ENCODE measurements at regions not wholly inside any gene's neighbourhood (a gene's known extent, or its start where the extent isn't known, plus 50 kb on each side); places are given as distances from the start of the nearest gene placed in this dataset.

GRCh38 chr1:83101406-83101805 is 897.5 kb downstream of the TTLL7 start:
- no peak for DNase-seq
- no peak for ATAC-seq
- intact Hi-C loops (cut with DNase I): no loop called here

- DNase-seq (no peak), ATAC-seq (no peak)
- intact Hi-C loops (cut with DNase I): no loop called here
Observed at GRCh38 chr1:83100133-83100532, 898.8 kb downstream of the TTLL7 start.

- DNase-seq: no peak
- intact Hi-C loops (cut with DNase I): no loop called here
- ATAC-seq: no peak
Observed at GRCh38 chr1:83098791-83099190, 900.1 kb downstream of the TTLL7 start.

DNA sequence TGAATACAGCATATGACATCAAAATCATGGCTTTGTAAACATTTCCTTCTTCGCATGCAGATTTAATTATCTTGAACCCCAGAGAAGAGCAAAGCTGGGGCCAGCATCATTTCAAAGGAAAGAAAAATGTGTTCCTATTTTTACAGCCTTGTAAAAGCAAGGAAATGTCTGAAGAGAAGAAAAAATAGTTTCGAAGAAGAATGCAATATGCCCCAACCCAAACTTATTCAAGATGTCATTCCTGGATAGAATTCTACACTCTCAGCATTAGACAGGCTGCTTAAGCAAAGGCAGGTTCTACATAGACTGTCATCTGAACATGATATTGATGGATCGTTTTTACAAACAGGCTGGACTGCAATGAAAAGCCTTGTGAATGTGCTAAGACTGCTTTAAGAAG is 900.8 kb downstream of the TTLL7 start:
- intact Hi-C loops (cut with DNase I): no loop called here
- ATAC-seq: no peak
- DNase-seq: no peak

- intact Hi-C loops (cut with DNase I): no loop called here
- DNase-seq (no peak), ATAC-seq (no peak)
Observed at GRCh38 chr1:83097715-83098114, 901.2 kb downstream of the TTLL7 start.

DNA sequence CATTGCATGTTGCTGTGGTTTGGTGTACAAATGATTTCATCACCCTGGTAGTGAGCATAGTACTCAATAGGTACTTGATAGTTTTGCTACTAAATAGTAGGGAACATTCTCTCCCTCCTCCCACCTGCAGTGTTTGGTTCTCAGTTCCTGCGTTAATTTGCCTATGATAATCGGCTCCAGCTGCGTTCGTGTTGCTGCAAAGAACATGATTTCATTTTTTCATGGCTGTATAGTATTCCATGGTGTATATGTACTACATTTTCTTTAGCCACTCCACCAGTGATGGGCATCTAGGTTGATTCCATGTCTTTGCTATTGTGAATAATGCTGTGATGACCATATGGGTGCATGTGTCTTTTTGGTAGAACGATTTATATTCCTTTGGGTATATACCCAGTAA is 903.4 kb downstream of the TTLL7 start:
- DNase-seq (no peak), ATAC-seq (no peak)
- intact Hi-C loops (cut with DNase I): no loop called here

GRCh38 chr1:83090195-83090594 is 908.7 kb downstream of the TTLL7 start:
- intact Hi-C loops (cut with DNase I): no loop called here
- ATAC-seq (no peak), DNase-seq (no peak)

- no peak for DNase-seq
- ATAC-seq: no peak
- intact Hi-C loops (cut with DNase I): no loop called here
Observed at GRCh38 chr1:83087851-83088250, 911.1 kb downstream of the TTLL7 start.

GRCh38 chr1:83086986-83087512 is 911.9 kb downstream of the TTLL7 start:
- intact Hi-C loops (cut with DNase I): no loop called here
- DNase-seq (no peak), ATAC-seq (no peak)

GRCh38 chr1:83086346-83086745 is 912.6 kb downstream of the TTLL7 start:
- intact Hi-C loops (cut with DNase I): no loop called here
- no peak for ATAC-seq
- DNase-seq: no peak

DNA sequence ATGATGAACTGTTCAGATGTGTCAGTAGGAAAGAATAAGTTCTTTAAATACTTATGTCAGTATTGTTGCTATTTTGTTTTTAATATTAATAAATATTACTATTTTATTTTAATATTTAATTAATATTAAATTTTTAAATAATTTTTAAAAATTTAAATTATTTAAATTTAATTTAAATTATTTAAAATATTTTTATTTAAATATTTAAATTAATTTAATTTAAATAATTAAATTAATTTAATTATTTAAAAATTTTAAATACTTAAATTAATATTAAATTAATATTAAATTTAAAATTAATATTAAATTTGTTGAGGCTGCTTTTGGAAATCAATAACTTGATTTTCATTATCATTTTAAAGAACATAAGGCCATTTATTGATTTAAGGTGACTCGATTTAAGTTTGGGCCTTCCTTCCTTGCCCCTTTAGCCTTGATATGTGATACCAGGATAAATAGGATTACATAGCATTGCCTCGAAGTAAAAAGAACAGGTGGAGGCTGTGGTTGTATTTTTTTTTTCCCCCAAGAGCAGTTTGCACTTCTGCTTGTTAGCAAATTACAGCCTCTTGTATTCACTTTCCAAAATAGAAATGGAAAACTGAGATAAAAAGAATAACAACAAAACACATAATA is 915.2 kb downstream of the TTLL7 start:
- ATAC-seq (no peak), DNase-seq (no peak)
- intact Hi-C loops (cut with DNase I): no loop called here

DNA sequence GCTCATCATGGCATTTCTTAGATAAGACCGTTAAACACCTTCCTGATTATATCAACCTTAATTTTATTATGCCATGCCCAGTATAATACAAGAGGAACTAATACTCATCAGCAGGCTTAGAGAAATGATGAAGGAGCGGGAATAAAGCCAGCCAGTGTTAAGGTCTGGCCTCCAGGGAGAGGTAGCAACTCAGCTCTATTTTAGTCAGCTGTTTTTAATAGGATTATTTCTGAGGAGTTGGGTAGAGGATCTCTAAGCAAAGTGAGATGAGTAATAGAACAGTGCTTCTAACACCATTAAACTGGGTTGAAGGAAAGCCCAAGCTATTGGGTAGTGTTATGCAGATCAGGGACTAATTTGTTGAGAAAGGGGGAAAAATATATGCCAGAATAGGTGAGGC is 921.5 kb downstream of the TTLL7 start:
- no peak for DNase-seq
- no peak for ATAC-seq
- intact Hi-C loops (cut with DNase I): no loop called here

- DNase-seq (no peak), ATAC-seq (no peak)
- intact Hi-C loops (cut with DNase I): no loop called here
Observed at GRCh38 chr1:83075107-83075506, 923.8 kb downstream of the TTLL7 start.

- ATAC-seq (no peak), DNase-seq (no peak)
- intact Hi-C loops (cut with DNase I): no loop called here
Observed at GRCh38 chr1:83067954-83068353, 931.0 kb downstream of the TTLL7 start.

GRCh38 chr1:83065952-83066727 is 932.8 kb downstream of the TTLL7 start:
- DNase-seq (no peak), ATAC-seq (no peak)
- intact Hi-C loops (cut with DNase I): no loop called here

DNA sequence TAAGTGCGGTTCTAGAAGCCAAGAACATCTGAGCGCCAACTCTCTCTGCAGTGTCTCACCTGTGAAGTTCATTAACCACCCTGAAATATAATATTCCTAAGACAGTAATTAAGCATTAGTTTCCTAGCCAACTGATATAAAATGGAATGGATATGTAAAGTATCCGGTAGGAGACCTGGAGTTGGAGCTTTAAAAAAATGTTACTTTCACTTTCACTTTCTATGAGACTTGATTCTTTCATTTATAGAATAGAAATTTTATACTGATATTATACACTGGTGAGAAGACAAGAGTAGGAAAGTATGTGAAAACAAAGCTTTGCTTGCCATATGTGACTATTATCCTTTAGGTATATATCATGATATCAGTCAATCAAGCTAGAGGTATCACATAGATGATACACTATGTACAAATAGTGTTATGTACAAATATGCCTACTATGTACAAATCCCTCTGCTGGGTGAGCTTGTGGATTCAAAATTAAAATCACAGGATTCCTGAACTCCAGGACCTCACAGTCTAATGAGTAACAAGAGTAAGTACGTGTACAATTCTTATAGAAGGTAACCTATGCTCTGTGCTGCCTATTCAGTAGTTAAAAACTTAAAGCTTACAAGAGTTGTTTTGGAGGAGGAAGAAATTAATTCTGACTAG is 934.2 kb downstream of the TTLL7 start:
- intact Hi-C loops (cut with DNase I): no loop called here
- no peak for DNase-seq
- ATAC-seq: no peak

DNA sequence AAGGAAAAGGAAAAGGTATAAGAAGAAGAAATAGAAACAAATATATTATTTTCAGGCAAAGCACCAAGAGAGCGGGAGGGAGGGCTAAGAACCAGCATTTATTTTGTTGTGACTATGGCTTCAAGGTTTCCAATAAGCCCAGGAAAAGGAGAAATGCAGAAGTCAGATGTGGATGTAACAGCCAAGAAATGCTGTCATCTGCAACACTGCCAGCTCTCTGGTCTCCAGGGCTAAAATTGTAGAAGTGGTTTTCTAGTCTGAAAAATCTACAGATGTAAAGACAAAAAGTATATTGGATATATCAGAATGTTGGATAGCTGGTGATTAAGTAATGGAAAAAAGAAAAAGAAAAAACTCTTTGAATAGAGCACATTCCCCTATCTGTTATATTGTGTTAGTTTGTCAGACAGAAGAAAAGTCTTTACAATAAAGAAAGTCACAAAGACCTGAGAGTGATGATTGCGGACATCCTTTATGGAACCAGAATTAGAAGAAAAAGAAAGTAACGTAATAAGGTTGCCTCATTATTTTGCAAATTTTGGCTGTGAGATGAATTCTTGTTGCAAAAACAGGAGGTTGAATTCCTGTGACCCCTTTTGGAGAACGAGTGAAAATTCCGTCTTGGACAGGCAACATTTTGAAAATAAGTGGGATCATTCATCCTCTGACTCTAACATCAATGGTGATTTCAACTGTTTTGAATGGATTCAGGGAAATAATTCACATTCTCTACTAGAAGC is 938.1 kb downstream of the TTLL7 start:
- no peak for ATAC-seq
- intact Hi-C loops (cut with DNase I): no loop called here
- no peak for DNase-seq

GRCh38 chr1:83060221-83060620 is 938.7 kb downstream of the TTLL7 start:
- ATAC-seq (no peak), DNase-seq (no peak)
- intact Hi-C loops (cut with DNase I): no loop called here

- DNase-seq (no peak), ATAC-seq (no peak)
- intact Hi-C loops (cut with DNase I): no loop called here
Observed at GRCh38 chr1:83058327-83058726, 940.6 kb downstream of the TTLL7 start.

Data from left cardiac atrium (tissue), 4 donors.